ENCODE measurements at regions not wholly inside any gene's neighbourhood (a gene's known extent, or its start where the extent isn't known, plus 50 kb on each side); places are given as distances from the start of the nearest gene placed in this dataset.

- TF ChIP-seq CTCF (IDR thresholded peaks at IDR 0.05) (no peak), POLR2A (IDR thresholded peaks at IDR 0.05) (no peak)
Observed at GRCh38 chr7:19853261-19853832, 79.9 kb upstream of the TMEM196 start.
